GM10248 (cell line): ENCODE measurements at regions not wholly inside any gene's neighbourhood (a gene's known extent, or its start where the extent isn't known, plus 50 kb on each side); places are given as distances from the start of the nearest gene placed in this dataset.

Source experiments
- CTCF ChIA-PET: fragments of 300-600 bp; sonication (Branson Sonifier 250); formaldehyde crosslinking; extraction: SDS; loops from one replicate; lab custom pipeline; 2021; ENCODE audit warnings: antibody characterized with exemption; lab: Yijun Ruan, JAX
- POLR2A ChIA-PET: fragments of 350-650 bp; sonication (Branson Sonifier 250); formaldehyde crosslinking; extraction: SDS; loops from one replicate; lab custom pipeline; 2020; ENCODE audit warnings: antibody characterized with exemption; lab: Yijun Ruan, JAX
- DNase-seq: peaks from one replicate; pipeline ENCODE4 v3.0.0; 2012; ENCODE audit errors: extremely low spot score
- TF ChIP-seq, protein P1 (sequence below): IDR thresholded peaks from 2 replicates; pipeline ENCODE4 v1.5.1; 2012; ENCODE audit warnings: mild to moderate bottlenecking, low read depth; ENCODE audit errors: extremely low read depth, missing control alignments, control extremely low read depth

DNA sequence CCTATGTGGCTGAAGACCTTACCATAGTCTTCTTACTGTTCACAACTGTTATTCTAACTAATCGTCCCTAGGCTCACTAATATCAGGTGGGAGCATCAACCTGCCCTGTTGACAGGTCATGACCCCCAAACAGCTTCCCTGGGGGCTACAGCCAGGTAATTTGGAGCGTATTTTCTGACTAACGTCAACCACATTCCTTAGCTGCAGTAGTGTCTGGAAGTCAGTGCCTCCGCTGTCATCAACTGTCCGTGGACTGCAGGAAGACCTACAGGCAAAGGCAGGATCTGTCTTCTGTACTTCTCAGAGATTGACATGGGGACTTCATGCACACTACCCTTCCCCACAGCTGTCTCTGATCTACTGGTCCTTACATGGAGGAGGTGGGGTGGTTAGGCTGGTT lies 456.9 kb downstream of the BCL11A start:
- TF ChIP-seq, protein P1, sequence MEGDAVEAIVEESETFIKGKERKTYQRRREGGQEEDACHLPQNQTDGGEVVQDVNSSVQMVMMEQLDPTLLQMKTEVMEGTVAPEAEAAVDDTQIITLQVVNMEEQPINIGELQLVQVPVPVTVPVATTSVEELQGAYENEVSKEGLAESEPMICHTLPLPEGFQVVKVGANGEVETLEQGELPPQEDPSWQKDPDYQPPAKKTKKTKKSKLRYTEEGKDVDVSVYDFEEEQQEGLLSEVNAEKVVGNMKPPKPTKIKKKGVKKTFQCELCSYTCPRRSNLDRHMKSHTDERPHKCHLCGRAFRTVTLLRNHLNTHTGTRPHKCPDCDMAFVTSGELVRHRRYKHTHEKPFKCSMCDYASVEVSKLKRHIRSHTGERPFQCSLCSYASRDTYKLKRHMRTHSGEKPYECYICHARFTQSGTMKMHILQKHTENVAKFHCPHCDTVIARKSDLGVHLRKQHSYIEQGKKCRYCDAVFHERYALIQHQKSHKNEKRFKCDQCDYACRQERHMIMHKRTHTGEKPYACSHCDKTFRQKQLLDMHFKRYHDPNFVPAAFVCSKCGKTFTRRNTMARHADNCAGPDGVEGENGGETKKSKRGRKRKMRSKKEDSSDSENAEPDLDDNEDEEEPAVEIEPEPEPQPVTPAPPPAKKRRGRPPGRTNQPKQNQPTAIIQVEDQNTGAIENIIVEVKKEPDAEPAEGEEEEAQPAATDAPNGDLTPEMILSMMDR, result no peak
- POLR2A ChIA-PET, result no interaction called here
- DNase-seq, result no peak
- CTCF ChIA-PET, result no interaction called here

DNA sequence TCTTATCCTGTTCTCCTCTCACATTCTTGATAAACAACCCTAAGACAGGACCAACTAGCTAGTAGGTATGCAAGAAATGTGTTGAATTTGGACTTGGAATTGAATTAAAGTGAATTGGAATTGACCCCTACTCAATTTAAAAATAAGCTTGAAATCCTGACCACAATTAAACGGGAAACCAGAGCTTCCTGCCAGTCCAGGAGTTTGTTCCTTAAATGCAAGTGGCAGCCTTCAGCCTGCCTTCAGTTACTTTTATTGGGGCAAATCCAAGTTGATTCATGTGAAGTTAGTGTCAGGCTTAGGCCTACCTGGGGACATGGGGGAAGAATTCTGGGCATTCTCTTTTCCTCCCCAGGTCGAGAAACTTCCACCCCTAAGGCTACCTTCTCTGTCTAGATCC lies 457.6 kb downstream of the BCL11A start:
- ChIA-PET POLR2A (no interaction called here), CTCF (no interaction called here)
- no peak for DNase-seq
- TF ChIP-seq, protein P1, result no peak

DNA sequence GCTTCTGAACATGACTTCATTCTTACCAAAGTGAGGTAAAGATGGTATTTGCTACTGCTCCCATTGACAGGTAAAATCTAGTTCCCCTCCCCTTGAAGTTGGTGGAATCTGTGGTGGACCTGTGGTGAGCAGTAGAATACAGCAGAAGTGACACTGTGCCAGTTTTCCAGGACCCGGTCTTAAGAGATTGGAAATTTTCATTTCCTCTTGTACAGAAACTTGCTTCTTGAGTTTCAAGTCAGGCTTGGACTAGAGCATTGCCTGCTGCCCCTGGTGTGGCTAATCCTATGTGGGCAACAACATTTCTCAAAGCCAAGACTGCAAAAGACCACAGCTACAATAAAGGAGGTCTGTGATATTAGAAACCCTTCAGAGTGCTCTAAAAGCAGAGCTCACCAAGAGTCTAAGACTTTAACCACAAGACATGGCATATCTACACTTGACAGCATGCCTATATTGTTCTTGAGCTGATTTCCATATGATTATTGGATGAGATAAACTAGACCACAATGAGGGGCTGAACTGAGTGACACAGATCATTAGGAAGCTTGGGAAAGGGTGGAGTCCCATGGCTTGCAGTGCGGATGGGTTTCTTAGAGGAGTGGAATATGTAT lies 458.1 kb downstream of the BCL11A start:
- DNase-seq, result no peak
- POLR2A ChIA-PET, result no interaction called here
- CTCF ChIA-PET, result no interaction called here
- TF ChIP-seq, protein P1, result no peak

DNA sequence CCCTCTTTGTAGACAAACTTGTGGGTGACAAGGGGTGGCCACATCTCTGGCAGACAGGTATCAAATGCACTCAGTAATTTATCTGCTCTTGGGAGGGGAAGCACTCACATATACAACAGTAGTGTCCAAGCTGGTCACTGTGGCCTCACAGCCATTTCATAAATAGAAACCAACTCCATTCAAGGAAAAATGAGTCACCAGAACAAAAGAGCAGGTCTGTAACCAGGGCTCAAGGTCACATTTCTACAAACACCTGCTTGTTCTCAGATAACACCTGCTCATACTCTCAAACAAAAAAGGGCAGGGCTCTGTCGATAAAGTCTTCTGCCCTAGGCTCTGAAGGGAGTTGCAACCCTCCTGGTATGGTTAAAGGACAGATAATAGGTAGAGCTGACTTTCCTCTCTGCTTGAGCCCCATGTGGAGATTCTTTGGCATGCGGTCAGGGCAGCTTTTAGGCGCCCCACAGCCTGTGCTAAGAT lies 459.0 kb downstream of the BCL11A start:
- ChIA-PET POLR2A (no interaction called here), CTCF (no interaction called here)
- DNase-seq, result no peak
- TF ChIP-seq, protein P1, result no peak

DNA sequence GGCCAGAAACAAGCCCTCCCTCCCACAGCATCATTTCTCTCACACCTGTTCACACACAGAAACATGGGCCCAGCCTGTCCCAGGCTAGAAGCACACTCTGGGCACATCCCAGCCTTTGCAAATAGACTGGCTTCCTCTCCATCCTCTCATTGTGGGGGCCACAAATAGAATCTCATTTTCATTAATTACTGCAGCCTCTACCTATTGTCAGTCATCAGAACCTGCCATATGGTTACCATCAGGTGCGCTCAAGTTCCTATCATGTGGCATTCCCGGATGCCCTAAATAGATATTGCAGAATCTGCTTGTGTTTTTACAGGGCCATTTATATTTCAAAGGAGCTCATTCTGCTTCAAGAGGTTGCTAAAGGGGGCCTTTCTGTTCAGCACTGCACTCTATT lies 460.7 kb downstream of the BCL11A start:
- TF ChIP-seq, protein P1, result no peak
- POLR2A ChIA-PET, result no interaction called here
- CTCF ChIA-PET, result interaction anchor here (1.3 kb wide), 1 partner anchor 36 kb away, joined by 3 read pairs; no protein-coding TSS in a partner anchor
- no peak for DNase-seq

DNA sequence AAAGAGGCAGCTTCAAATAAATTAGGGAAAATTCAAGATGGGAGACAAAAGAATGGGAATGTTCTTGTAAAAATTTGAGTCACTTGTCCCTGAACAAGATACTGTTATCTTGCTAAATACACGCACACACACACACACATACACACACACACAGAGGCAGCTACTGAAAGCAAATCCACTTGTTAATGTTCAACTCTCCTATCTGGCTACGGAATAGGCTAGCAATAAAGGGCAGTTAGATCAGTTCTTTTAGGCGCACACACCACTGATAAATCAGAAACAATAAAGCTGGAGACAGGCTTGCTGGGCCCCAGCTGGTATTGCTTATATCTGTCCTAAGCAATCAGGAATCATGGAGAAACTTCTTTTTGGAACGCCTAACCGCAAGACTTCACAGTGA lies 461.6 kb downstream of the BCL11A start:
- CTCF ChIA-PET, result no interaction called here
- POLR2A ChIA-PET, result no interaction called here
- no peak for DNase-seq
- TF ChIP-seq, protein P1, result no peak
